Erythroblast (primary cell): ENCODE measurements at regions not wholly inside any gene's neighbourhood (a gene's known extent, or its start where the extent isn't known, plus 50 kb on each side); places are given as distances from the start of the nearest gene placed in this dataset.

Experiments used
- GATA1 ChIP-seq: IDR thresholded peaks from 2 replicates; pipeline ENCODE4 v1.6.1; 2011; ENCODE audit warnings: low read depth, mild to moderate bottlenecking, control low read depth, low read length, moderate library complexity
- POLR2A ChIP-seq: IDR thresholded peaks from 2 replicates; pipeline ENCODE4 v1.6.1; 2011; ENCODE audit warnings: mild to moderate bottlenecking, low read length

GRCh38 chr6:44642349-44642748, 254.8 kb downstream of the CDC5L start:
- TF ChIP-seq POLR2A, result no peak
- no peak for TF ChIP-seq GATA1
